ENCODE measurements at regions not wholly inside any gene's neighbourhood (a gene's known extent, or its start where the extent isn't known, plus 50 kb on each side); places are given as distances from the start of the nearest gene placed in this dataset.

- Histone ChIP-seq H3K27me3 (ENCODE audit: control insufficient read depth in 4 of 4, insufficient read depth in 4 of 4, low read length in 3 of 4) (no peaks in the 10 kb centered on the region), H3K36me3 (ENCODE audit: control insufficient read depth in 4 of 4, insufficient read depth in 3 of 4, low read depth in 1 of 4, low read length in 3 of 4) (no peaks in the 10 kb centered on the region), H3K27ac (ENCODE audit: low read depth in 1 of 2, low read length in 2 of 2) (no peak overlapping the region), H3K9ac (ENCODE audit: low read depth in 1 of 2, low read length in 2 of 2) (no peak overlapping the region), H3K4me1 (ENCODE audit: control insufficient read depth in 4 of 4, insufficient read depth in 4 of 4, low read length in 3 of 4) (no peaks in the 10 kb centered on the region), H3K4me3 (ENCODE audit: low read depth in 1 of 3, low read length in 3 of 3) (no peak overlapping the region), H3K9me3 (ENCODE audit: control insufficient read depth in 4 of 4, low read length in 3 of 4) (peaks cover 0 to 9% (median 0%) of the 10 kb centered on the region in 4 donors)
- 48% methylated on average over 2 of the region's 2 CpGs for WGBS
- no peak for DNase-seq (ENCODE audit: low spot score)
- TF ChIP-seq HNF4G (IDR thresholded peaks at IDR 0.05) (no peak), REST (IDR thresholded peaks at IDR 0.05) (peak; percentile 64)
Observed at GRCh38 chr4:127210893-127211649, 421.7 kb upstream of the INTU start.

- TF ChIP-seq ZBTB33 (IDR thresholded peaks at IDR 0.05) (no peak), RAD21 (IDR thresholded peaks at IDR 0.05) (no peak), SP1 (IDR thresholded peaks at IDR 0.05) (no peak), REST (IDR thresholded peaks at IDR 0.05) (no peak), EGR1 (IDR thresholded peaks at IDR 0.05; ENCODE audit: low read depth in 2 of 2) (no peak), HNF4G (IDR thresholded peaks at IDR 0.05) (no peak), HNF4A (conservative IDR thresholded peaks at IDR 0.05) (no peak), YY1 (IDR thresholded peaks at IDR 0.05) (no peak), GABPA (IDR thresholded peaks at IDR 0.05 in 1 of 2, conservative IDR thresholded peaks at IDR 0.05 in 1 of 2) (no peak), ATF3 (IDR thresholded peaks at IDR 0.05) (no peak), NR2F2 (IDR thresholded peaks at IDR 0.05) (no peak), JUND (IDR thresholded peaks at IDR 0.05) (no peak), FOXA1 (IDR thresholded peaks at IDR 0.05) (no peak), RXRA (IDR thresholded peaks at IDR 0.05) (no peak), FOXA2 (IDR thresholded peaks at IDR 0.05) (no peak), MAX (IDR thresholded peaks at IDR 0.05) (no peak)
- Histone ChIP-seq H3K4me3 (ENCODE audit: low read depth in 1 of 3, low read length in 3 of 3) (no peak overlapping the region), H3K36me3 (ENCODE audit: control insufficient read depth in 4 of 4, insufficient read depth in 3 of 4, low read depth in 1 of 4, low read length in 3 of 4) (no peaks in the 10 kb centered on the region), H3K9me3 (ENCODE audit: control insufficient read depth in 4 of 4, low read length in 3 of 4) (peaks cover 0 to 9% (median 0%) of the 10 kb centered on the region in 4 donors), H3K9ac (ENCODE audit: low read depth in 1 of 2, low read length in 2 of 2) (no peak overlapping the region), H3K4me1 (ENCODE audit: control insufficient read depth in 4 of 4, insufficient read depth in 4 of 4, low read length in 3 of 4) (no peaks in the 10 kb centered on the region), H3K27ac (ENCODE audit: low read depth in 1 of 2, low read length in 2 of 2) (no peak overlapping the region), H3K27me3 (ENCODE audit: control insufficient read depth in 4 of 4, insufficient read depth in 4 of 4, low read length in 3 of 4) (no peaks in the 10 kb centered on the region)
- 55% methylated on average over 4 of the region's 4 CpGs for WGBS
- DNase-seq (ENCODE audit: low spot score), result no peak
Observed at GRCh38 chr4:127211650-127212560, 420.9 kb upstream of the INTU start.
